IPS-20b (cell line): ENCODE measurements at regions not wholly inside any gene's neighbourhood (a gene's known extent, or its start where the extent isn't known, plus 50 kb on each side); places are given as distances from the start of the nearest gene placed in this dataset.

Source experiments
- H3K27ac ChIP-seq: one replicate; pipeline ENCODE4 v1.5.1; 2013; ENCODE audit warnings: low read length
- H3K27me3 ChIP-seq: 2 replicates; pipeline ENCODE4 v1.6.1; 2013; ENCODE audit warnings: mild to moderate bottlenecking, low read length, inconsistent platforms; ENCODE audit not compliant: insufficient read depth
- H3K36me3 ChIP-seq: 2 replicates; pipeline ENCODE4 v1.6.1; 2013; ENCODE audit warnings: low read depth, mild to moderate bottlenecking, inconsistent platforms, low read length, moderate library complexity; ENCODE audit not compliant: insufficient read depth
- H3K4me1 ChIP-seq: 2 replicates; pipeline ENCODE4 v1.6.1; 2013; ENCODE audit warnings: mild to moderate bottlenecking, control low read depth, inconsistent platforms, low read length, moderate library complexity; ENCODE audit not compliant: insufficient read depth
- H3K4me3 ChIP-seq: 2 replicates; pipeline ENCODE4 v1.5.1; 2013; ENCODE audit warnings: mild to moderate bottlenecking, low read length, inconsistent platforms
- H3K9ac ChIP-seq: 2 replicates; pipeline ENCODE4 v1.6.1; 2013; ENCODE audit warnings: low read depth, mild to moderate bottlenecking, inconsistent platforms, low read length, moderate library complexity
- H3K9me3 ChIP-seq: 2 replicates; pipeline ENCODE4 v1.6.1; 2013; ENCODE audit warnings: mild to moderate bottlenecking, low read depth, low read length, inconsistent platforms; ENCODE audit not compliant: insufficient read depth

DNA sequence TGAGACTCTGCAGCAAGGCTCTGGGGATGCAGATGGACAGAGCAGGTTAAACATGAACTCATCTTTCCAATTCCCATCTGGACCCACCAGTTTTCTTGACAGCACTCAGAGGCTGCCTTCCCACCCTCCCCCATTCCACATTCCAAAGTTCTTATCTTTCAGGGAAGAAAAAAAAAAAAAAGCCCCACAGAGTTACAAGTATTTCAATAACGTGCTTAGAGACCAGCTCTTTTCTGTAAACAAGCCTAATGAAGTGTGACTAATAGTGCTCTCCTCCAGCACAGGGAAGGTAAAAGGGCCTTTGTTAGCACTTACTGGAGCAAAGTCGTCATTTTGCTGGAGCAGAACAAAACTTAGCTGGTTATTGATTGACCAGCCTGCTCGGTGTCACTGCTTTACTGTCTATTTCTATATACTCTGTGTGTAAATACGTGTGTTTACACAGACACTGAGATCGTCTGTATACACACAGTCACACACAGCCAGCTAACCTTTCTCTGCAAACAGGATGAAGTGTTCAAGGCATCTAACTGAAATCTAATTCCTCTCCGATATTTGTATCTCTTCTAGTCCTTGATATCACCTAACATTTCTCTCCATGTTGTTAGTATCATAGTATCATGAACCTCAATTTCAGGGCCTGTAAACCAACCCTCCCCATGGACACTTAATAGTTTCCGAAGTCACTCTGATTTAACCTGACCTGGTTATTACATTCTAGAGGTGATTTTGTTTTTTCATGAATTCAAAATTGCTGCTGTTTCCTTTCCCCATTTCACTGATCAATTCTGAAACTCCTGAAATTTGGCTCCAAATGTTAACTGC is 84.9 kb downstream of the ZNF608 start:
- H3K27ac ChIP-seq, result no peak overlapping the region

DNA sequence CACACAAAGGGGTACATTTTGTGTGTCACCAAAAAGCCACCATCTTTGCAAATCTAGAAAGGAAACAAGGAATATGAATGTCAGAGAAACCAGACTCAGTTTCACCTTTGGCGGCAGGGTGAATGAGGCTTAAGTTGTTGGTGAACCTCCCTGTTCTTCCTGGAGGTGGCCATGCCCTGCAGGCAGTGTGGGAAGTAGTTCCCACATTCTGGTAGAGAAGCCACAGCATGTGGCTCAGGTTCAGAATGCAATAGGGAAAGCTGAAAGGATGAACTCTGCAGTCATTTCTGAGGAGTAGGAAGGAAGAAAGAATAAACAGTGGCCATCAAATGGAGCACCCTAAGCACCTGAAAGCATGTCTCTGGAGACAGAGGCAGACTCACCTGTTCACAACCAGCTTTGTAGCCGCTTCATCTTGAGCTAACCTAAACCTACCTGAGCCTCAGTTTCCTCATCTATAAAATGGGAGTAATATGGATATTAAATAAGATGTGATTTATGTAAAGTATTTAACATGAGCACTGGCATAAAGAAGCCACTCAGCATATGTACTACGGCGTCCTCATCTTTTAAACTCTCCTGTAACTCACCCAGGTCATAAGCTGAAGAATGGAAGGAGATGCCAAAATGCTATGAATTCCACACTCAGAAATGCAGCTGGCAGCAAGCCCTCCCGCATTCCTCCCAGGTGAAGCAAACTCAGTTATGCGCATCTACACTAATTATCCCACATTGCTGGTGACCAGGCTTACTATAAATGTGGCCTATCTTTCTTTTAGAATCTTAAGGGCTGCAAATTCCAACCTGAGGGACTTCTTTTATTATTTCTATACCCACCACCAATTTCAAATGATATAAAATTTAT is 86.0 kb downstream of the ZNF608 start:
- Histone ChIP-seq H3K27ac (no peak overlapping the region), H3K27me3 (no peaks in the 10 kb centered on the region), H3K9me3 (no peaks in the 10 kb centered on the region), H3K9ac (peak overlapping the region; percentile 11; the same call in 1 of the 2 replicates), H3K36me3 (no peaks in the 10 kb centered on the region), H3K4me3 (peak overlapping the region; percentile 41), H3K4me1 (peaks cover 80% of the 10 kb centered on the region)

More for the DNA sequence above, 84.9 kb downstream of the ZNF608 start:
- Histone ChIP-seq H3K9me3 (no peaks in the 10 kb centered on the region), H3K4me1 (peaks cover 70% of the 10 kb centered on the region), H3K9ac (peak overlapping the region; percentile 14; the same call in 1 of the 2 replicates), H3K4me3 (peak overlapping the region; percentile 41), H3K27me3 (no peaks in the 10 kb centered on the region), H3K36me3 (no peaks in the 10 kb centered on the region)

DNA sequence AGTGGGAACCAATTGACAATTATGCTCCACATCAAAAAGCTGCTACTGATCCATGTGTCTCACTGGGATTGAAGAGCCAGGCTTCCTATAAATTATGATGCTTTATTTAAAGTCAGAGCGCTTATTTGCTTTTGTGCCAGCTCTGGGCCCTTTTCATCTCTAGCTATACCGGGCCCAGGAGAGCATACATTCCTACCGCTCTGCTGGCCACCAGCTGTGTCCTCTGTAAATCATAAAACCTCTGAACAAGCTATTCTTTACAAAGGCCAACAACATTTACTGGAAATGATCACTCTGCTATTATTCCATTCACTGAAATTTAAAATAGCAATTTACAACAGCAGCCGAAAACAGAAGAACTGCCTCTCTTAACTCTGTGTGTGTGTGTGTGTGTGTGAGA is 86.6 kb downstream of the ZNF608 start:
- Histone ChIP-seq H3K36me3 (no peaks in the 10 kb centered on the region), H3K4me1 (peaks cover 80% of the 10 kb centered on the region), H3K27ac (no peak overlapping the region), H3K9me3 (no peaks in the 10 kb centered on the region), H3K27me3 (no peaks in the 10 kb centered on the region), H3K4me3 (peak overlapping the region; percentile 41; the same call in 1 of the 2 replicates), H3K9ac (peak overlapping the region; percentile 11; the same call in 1 of the 2 replicates)

DNA sequence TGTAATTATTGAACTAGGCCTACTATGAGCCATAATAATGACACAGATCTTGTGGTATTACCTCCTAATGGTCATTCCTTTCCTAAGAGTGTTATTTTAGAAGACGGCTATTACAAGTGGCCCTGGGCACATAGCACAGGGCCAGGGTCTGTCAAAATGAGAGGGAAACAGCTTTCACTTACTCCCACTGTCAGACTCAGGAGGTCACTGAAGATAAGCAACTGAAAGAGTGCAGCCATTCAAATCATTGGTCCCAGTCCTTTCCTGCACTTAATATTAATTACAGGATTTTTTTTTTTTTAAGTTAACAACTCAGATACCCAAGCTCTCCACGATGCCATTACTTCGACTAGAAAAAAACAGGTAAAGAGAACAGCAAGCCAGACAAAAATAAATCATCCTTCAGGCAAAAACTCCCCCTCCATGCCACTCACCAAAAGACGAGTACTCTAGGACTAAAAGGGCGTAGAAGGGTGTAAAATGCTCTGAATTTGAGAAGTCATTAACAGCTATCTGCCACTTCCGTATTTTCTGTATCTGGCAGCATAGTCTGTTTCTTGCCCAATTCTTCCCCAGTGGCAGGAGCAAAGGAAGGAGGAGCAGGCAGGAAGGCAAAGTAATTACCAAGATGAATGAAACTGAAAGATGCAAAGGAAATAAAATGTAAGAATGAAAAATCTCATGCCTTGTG is 87.4 kb downstream of the ZNF608 start:
- Histone ChIP-seq H3K4me3 (no peak overlapping the region), H3K27ac (no peak overlapping the region), H3K9ac (0 out of 2 replicates have a peak overlapping the region, but pooled peaks have one; percentile 10), H3K4me1 (peaks cover 74% of the 10 kb centered on the region), H3K36me3 (no peaks in the 10 kb centered on the region), H3K27me3 (no peaks in the 10 kb centered on the region), H3K9me3 (no peaks in the 10 kb centered on the region)

DNA sequence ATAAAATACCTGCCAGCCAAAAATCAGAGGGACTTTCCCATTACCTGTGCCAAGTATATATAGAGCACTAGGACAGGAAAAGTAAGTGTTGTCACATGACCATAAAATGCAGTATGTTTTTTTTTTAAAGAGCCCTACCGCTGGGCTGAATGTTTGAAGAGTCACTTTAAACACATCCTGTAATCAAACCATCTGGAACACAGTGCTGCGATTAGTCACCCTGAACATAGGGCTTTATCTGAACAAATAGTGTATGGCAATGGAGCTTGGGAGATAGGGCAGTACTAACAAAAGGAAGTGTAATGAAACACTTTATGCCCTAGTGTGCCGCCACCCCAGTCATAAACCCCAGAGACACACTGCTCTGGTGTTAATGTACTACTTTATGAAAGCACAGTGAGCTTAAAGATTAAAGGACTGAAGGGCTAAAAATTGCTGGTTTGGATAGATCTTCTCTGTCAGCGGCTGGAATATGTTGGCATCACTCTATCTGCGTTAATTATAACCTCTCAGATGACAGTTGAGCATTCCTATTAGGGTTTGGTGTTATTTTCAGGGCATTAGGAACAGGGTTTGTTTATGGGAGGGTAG is 90.4 kb downstream of the ZNF608 start:
- Histone ChIP-seq H3K9ac (no peak overlapping the region), H3K27me3 (no peaks in the 10 kb centered on the region), H3K36me3 (no peaks in the 10 kb centered on the region), H3K4me3 (no peak overlapping the region), H3K4me1 (peaks cover 59% of the 10 kb centered on the region), H3K9me3 (no peaks in the 10 kb centered on the region), H3K27ac (no peak overlapping the region)

DNA sequence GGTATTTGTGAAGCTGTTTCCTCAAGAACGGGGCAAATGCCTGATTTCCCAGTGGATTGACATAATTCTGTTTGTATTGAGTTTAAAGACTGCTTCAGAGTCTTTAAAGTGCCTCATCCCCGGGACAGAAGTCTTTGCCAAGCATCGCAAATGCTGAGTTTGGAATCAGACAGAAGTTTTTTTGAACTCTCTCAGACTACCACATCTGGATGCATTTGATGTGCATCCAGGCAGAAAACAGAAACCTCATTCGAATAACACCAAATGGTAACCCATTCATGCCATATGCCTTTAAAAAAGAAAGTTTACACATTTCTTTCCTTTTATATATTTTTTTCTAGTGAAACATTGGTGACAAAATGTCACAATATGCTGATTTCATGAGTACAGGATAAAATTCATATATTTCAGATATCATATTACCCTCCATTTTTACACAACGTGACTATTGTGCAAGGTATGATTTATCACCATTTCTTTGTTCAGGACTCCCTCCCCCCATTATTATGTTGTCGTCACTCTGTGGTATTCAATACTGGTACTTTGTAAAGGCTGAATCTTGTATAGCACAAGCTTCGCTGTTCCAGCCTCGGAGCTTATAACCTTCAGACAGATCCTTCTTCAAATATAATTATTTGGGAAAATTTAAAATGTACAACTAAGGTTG is 91.1 kb downstream of the ZNF608 start:
- Histone ChIP-seq H3K27ac (no peak overlapping the region), H3K4me1 (peaks cover 59% of the 10 kb centered on the region), H3K9ac (no peak overlapping the region), H3K36me3 (no peaks in the 10 kb centered on the region), H3K9me3 (no peaks in the 10 kb centered on the region), H3K27me3 (no peaks in the 10 kb centered on the region), H3K4me3 (no peak overlapping the region)

DNA sequence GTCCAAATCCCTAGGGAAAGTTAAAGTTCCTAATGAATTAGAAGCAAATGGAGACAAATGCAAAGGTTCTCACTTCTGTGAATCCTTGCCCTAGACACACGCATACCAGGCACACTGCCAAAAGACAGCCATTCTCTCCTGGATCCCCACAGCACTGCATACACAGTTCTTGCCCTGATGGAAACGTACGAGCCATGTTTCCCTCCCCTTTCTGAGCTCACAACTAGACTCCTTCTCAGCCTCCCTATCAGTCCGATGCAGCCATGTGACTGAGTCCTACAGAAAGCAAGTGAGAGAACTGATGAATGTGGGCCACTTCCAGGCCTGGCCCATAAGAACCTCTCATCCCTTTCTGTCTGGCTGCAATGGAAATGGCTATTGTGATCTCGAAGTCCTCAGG is 92.0 kb downstream of the ZNF608 start:
- H3K27me3 ChIP-seq, result no peaks in the 10 kb centered on the region
- H3K27ac ChIP-seq, result no peak overlapping the region
- no peak overlapping the region for H3K9ac ChIP-seq
- H3K9me3 ChIP-seq, result no peaks in the 10 kb centered on the region
- H3K4me3 ChIP-seq, result no peak overlapping the region
- H3K4me1 ChIP-seq, result peaks cover 57% of the 10 kb centered on the region
- peaks cover 4% of the 10 kb centered on the region; the same call in 1 of the 2 replicates for H3K36me3 ChIP-seq

DNA sequence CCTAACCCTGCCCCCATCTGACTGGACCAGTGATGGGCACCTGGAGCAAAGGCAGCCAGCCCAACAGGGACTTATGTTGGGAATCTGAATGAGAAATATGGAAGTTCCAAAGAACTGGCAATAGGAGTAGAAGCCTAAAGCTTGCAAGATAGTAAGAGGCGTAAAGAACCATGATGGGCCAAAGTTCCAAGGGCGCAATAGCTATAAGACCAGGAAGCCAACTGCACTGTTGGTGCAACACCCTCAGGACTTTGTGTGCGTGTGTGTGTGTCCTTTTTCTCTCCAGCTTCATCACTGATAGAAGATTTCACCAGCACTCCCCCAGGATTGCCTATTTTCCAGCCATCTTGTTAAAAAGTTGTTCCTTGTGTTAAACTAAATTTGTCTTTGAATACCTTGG is 92.8 kb downstream of the ZNF608 start:
- Histone ChIP-seq H3K4me1 (peaks cover 50% of the 10 kb centered on the region), H3K4me3 (no peak overlapping the region), H3K36me3 (peaks cover 11% of the 10 kb centered on the region), H3K27ac (no peak overlapping the region), H3K27me3 (no peaks in the 10 kb centered on the region), H3K9ac (no peak overlapping the region), H3K9me3 (no peaks in the 10 kb centered on the region)

DNA sequence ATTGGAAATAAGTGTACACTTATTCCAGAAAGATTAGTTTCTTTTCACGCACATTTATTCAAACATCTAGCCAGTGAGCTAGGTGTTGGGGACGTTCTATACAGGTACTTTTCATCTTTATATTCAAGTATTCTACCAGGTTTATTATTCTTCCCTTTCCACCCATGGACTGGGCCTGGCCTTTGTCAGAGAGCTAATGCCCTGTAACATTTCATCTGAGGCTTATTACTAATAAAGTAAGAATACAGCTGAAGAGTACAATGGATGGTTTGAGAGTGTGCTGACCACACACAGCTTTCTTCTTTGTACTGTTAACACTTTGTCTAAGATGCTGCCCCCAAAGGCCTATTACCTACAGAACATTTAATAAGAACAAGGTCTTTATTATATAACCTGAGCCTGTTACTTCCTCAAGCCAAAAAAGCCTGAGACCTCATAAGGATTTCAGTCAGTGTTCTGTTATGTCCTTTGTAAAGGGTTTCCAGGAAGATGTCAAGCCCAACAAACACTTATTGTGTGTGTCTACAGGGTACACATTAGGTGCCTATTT is 93.5 kb downstream of the ZNF608 start:
- no peaks in the 10 kb centered on the region for H3K27me3 ChIP-seq
- H3K4me3 ChIP-seq, result no peak overlapping the region
- H3K9ac ChIP-seq, result no peak overlapping the region
- peaks cover 18% of the 10 kb centered on the region for H3K36me3 ChIP-seq
- peaks cover 43% of the 10 kb centered on the region for H3K4me1 ChIP-seq
- H3K9me3 ChIP-seq, result no peaks in the 10 kb centered on the region
- no peak overlapping the region for H3K27ac ChIP-seq

DNA sequence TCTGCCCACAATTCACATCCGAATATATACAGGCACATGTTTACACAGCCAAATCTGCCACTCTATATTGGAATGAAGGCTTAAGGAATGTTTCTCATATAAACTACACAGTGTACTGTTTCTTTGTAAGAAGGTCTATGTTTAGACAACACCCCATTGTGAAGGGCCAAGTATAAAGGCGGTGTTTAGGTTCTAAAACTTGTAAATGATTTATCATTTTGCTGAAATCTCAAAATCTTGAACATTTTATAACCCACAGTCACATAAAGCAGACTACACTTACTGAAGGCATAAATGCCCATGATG is 94.0 kb downstream of the ZNF608 start:
- no peaks in the 10 kb centered on the region for H3K27me3 ChIP-seq
- H3K9me3 ChIP-seq, result no peaks in the 10 kb centered on the region
- peaks cover 22% of the 10 kb centered on the region for H3K36me3 ChIP-seq
- H3K9ac ChIP-seq, result no peak overlapping the region; the same call in 1 of the 2 replicates
- H3K27ac ChIP-seq, result no peak overlapping the region
- H3K4me1 ChIP-seq, result peaks cover 41% of the 10 kb centered on the region
- 0 out of 2 replicates have a peak overlapping the region, but pooled peaks have one; percentile 64 for H3K4me3 ChIP-seq
